ENCODE measurements at regions not wholly inside any gene's neighbourhood (a gene's known extent, or its start where the extent isn't known, plus 50 kb on each side); places are given as distances from the start of the nearest gene placed in this dataset.

GRCh38 chrY:7729318-7730011 lies 817.9 kb upstream of the AMELY start:
- no peak for TF ChIP-seq CTCF (IDR thresholded peaks at IDR 0.05; ENCODE audit: insufficient read depth, low read depth, low read length, missing control alignments)
- H3K4me3 ChIP-seq (ENCODE audit: low read length): no peak overlapping the region
- DNase-seq (ENCODE audit: low read depth): peak; percentile 48

DNA sequence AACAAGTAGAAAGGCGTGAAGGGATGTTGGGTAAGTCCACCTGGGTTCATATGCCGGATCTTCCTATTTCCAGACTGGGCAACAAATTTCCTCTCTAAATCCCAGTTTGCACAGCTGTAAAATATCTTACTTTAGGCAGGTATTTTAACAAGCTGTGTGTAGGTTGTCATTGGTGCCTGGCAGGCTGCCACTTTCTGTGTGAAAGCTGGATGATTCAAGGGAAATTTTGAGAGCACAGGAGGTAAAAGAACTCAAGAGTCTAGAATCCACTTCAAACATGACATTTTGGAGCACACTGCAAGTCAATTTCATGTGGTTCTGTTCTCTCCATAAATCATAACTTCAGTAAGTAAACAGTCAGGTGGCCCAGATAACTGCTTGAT lies 817.4 kb upstream of the AMELY start:
- TF ChIP-seq CTCF (IDR thresholded peaks at IDR 0.05; ENCODE audit: insufficient read depth, low read depth, low read length, missing control alignments): no peak

DNA sequence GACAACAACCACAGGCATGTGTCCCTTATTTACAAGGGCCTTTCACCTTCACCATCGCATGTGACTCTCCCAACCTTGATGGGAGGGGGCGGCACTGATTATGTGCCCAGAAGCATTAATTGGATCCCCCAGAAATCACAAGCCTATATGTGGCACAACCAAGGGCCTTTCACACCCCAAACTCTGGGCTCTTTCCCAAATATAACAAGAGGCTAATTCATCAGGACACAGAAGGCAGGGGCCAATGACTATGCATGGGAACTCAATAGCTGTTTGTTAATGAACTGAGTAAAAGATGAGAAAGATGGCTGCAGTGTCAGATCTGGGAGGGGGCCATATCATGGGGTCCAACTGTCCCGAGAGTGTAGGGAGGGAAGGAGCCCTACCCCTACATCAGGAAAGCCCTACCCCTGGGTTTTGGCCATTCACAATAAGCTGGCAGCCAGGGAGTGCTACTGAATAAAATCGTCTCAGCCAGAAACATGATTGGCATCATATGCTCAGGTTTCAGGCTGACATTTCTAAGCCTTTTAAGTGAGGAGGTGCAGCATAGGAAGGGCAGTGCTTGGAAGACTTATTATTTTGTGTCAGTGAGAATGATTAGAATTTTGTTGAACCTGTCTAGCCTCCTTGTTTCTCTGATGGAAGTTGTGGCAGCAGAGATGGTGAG lies 814.4 kb upstream of the AMELY start:
- no peak for TF ChIP-seq CTCF (IDR thresholded peaks at IDR 0.05; ENCODE audit: insufficient read depth, low read depth, low read length, missing control alignments)
- H3K4me3 ChIP-seq (ENCODE audit: low read length): no peak overlapping the region
- no peak for DNase-seq (ENCODE audit: low read depth)

More for the DNA sequence above, 817.4 kb upstream of the AMELY start:
- peak; percentile 61 for DNase-seq (ENCODE audit: low read depth)
- H3K4me3 ChIP-seq (ENCODE audit: low read length): no peak overlapping the region

GRCh38 chrY:7723991-7724632 lies 812.6 kb upstream of the AMELY start:
- TF ChIP-seq CTCF (IDR thresholded peaks at IDR 0.05; ENCODE audit: insufficient read depth, low read depth, low read length, missing control alignments): no peak
- no peak overlapping the region for H3K4me3 ChIP-seq (ENCODE audit: low read length)
- DNase-seq (ENCODE audit: low read depth): no peak

- DNase-seq (ENCODE audit: low read depth): no peak
- H3K4me3 ChIP-seq (ENCODE audit: low read length): no peak overlapping the region
- TF ChIP-seq CTCF (IDR thresholded peaks at IDR 0.05; ENCODE audit: insufficient read depth, low read depth, low read length, missing control alignments): no peak
Observed at GRCh38 chrY:7723127-7723526, 811.6 kb upstream of the AMELY start.

DNA sequence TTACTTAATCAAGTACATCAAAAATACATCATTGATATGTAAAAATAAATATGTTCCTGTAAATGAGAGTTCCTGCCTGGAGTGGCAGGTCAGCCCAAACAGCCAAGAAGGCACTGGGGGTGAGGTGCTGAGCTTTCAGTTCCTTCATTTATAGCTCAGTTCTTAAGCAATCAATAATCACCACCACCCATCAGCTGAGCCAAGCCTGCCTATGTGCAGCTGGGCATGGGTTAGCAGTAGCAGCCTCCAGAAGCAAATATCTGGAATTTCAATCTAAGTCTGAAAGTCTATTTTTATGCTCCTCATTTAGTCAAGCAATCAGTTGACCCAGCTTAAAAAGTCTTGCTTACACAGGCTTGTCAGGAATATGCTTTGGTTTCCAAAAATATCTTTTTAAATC lies 811.0 kb upstream of the AMELY start:
- H3K4me3 ChIP-seq (ENCODE audit: low read length): no peak overlapping the region
- TF ChIP-seq CTCF (IDR thresholded peaks at IDR 0.05; ENCODE audit: insufficient read depth, low read depth, low read length, missing control alignments): no peak
- DNase-seq (ENCODE audit: low read depth): no peak

All from epithelial cell of esophagus (primary cell).